ENCODE measurements at regions not wholly inside any gene's neighbourhood (a gene's known extent, or its start where the extent isn't known, plus 50 kb on each side); places are given as distances from the start of the nearest gene placed in this dataset.

DNA sequence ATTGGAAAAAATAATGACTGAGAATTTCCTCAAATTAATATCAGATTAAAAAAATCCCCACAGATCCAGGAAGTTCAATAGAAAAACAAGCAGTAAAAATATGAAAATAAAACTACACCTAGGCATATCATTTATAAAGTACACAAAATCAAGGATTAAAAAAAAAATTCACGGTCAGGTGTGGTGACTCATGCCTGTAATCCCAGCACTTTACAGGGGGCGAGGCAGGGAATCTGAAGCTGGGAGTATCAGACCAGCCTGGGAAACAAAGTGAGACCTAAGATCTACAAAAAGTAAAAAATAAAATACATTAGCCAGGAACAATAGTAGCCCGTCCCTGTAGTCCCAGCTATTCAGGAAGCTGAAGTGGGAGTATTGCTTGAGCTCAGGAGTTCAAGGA lies 778.3 kb upstream of the ALCAM start:
- TF ChIP-seq POLR2A (IDR thresholded peaks at IDR 0.05; ENCODE audit: control extremely low read depth in 1 of 2, low read depth in 2 of 2, low read length in 2 of 2) = no peak
- TF ChIP-seq SUZ12 (IDR thresholded peaks at IDR 0.05; ENCODE audit: low read length) = no peak
- TF ChIP-seq FOSL1 (IDR thresholded peaks at IDR 0.05; ENCODE audit: insufficient read depth, low read depth, low read length) = no peak
